NB4 (cell line): ENCODE measurements at regions not wholly inside any gene's neighbourhood (a gene's known extent, or its start where the extent isn't known, plus 50 kb on each side); places are given as distances from the start of the nearest gene placed in this dataset.

Source experiments
- CTCF ChIP-seq: IDR thresholded peaks from one replicate; pipeline ENCODE4 v1.5.1; 2012; ENCODE audit warnings: low read depth, low read length
- MYC ChIP-seq: IDR thresholded peaks from 2 replicates; pipeline ENCODE4 v1.6.1; 2011; ENCODE audit warnings: low read depth, low read length
- POLR2A ChIP-seq: IDR thresholded peaks from 2 replicates; pipeline ENCODE4 v1.6.1; 2011; ENCODE audit warnings: mild to moderate bottlenecking; ENCODE audit not compliant: insufficient read length; ENCODE audit errors: extremely low read depth

DNA sequence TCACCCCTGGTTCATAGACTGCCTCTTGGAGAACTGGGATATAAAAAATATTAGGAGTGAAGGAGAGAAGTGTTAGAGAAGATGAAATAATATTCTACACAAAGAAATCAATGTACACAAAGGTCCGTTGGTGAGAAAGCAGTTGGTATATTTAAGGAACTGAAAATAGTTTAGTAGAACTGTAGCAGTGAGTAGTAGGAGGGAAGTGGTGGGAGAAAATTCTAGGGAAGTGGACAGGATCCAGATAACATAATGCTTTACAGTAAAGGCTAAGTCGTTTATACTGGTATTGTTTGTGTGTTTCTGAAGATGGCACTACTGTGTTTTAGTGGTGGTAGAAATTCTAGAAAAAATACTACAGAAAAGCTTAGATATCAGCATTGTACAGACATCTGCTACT, 120.8 kb upstream of the CHORDC1 start:
- TF ChIP-seq CTCF (no peak), POLR2A (no peak), MYC (no peak)
